ENCODE measurements at regions not wholly inside any gene's neighbourhood (a gene's known extent, or its start where the extent isn't known, plus 50 kb on each side); places are given as distances from the start of the nearest gene placed in this dataset.
A peak's percentile ranks its signal among the peaks of the same experiment; 100 is the strongest.

DNA sequence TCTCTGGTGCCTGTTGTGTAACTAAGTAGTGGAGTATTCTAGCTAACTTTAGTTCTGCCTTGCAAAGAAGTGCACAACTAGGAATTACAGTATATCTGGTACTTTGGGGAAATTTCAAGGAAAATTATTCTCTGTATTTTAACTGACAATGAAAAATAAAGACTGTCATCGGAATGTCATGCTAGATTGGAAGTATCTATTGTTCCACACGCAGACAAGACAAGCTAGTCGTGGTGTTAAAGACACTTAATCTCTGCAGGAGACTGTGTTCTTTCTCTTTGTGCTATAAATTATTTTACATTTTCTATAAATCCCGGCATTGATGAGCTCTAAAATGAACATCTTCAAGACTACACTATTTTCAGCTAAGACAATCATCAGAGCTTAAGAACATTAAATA lies 1068.8 kb upstream of the ADGRL4 start:
- Histone ChIP-seq H2AFZ (ENCODE audit: low read depth, low read length, severe bottlenecking) (peak overlapping the region; percentile 51), H3K27ac (ENCODE audit: low read depth, low read length) (no peak overlapping the region), H3K4me3 (ENCODE audit: insufficient read depth, low read length, poor library complexity, severe bottlenecking) (no peak overlapping the region), H3K4me2 (ENCODE audit: low read depth, low read length, poor library complexity, severe bottlenecking) (no peak overlapping the region), H3K79me2 (ENCODE audit: insufficient read depth, low read length) (no peaks in the 10 kb centered on the region), H4K20me1 (ENCODE audit: low read depth, low read length) (no peaks in the 10 kb centered on the region), H3K9ac (ENCODE audit: low read length) (no peak overlapping the region), H3K36me3 (ENCODE audit: low read length) (no peaks in the 10 kb centered on the region), H3K9me3 (ENCODE audit: insufficient read depth, low read length) (no peaks in the 10 kb centered on the region), H3K27me3 (ENCODE audit: low read length) (no peaks in the 10 kb centered on the region), H3K9me2 (replicated peaks; ENCODE audit: insufficient read depth, low read length) (no peaks in the 10 kb centered on the region), H3F3A (ENCODE audit: insufficient read depth) (0 out of 2 replicates have a peak, but pooled peaks cover 3% of the 10 kb centered on the region)
- TF ChIP-seq, protein P1, sequence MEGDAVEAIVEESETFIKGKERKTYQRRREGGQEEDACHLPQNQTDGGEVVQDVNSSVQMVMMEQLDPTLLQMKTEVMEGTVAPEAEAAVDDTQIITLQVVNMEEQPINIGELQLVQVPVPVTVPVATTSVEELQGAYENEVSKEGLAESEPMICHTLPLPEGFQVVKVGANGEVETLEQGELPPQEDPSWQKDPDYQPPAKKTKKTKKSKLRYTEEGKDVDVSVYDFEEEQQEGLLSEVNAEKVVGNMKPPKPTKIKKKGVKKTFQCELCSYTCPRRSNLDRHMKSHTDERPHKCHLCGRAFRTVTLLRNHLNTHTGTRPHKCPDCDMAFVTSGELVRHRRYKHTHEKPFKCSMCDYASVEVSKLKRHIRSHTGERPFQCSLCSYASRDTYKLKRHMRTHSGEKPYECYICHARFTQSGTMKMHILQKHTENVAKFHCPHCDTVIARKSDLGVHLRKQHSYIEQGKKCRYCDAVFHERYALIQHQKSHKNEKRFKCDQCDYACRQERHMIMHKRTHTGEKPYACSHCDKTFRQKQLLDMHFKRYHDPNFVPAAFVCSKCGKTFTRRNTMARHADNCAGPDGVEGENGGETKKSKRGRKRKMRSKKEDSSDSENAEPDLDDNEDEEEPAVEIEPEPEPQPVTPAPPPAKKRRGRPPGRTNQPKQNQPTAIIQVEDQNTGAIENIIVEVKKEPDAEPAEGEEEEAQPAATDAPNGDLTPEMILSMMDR (IDR thresholded peaks at IDR 0.05; ENCODE audit: insufficient read depth, low read length, poor library complexity, severe bottlenecking): no peak
- no peak for TF ChIP-seq EZH2phosphoT487 (conservative IDR thresholded peaks at IDR 0.05; ENCODE audit: low read length)

DNA sequence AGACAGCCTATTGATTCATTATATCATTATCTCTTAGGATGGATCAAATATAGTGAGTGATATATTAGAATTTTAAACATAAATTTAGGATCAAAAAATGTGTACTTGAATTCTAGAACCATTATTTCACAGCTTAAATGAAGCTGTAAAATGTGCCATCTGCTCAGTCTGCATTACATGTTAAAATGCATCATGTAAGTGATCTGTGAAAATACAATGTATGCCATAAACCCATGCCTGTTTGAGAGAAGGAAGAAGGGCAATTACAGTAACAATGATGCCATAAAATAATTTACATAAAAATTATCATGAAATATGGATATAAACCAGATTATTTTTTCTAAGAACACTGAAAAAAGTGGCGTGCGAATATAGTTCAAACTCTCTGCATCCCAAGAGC lies 1066.0 kb upstream of the ADGRL4 start:
- H3K4me2 ChIP-seq (ENCODE audit: low read depth, low read length, poor library complexity, severe bottlenecking): no peak overlapping the region
- H3K79me2 ChIP-seq (ENCODE audit: insufficient read depth, low read length): no peaks in the 10 kb centered on the region
- H3K9me2 ChIP-seq (replicated peaks; ENCODE audit: insufficient read depth, low read length): no peaks in the 10 kb centered on the region
- no peaks in the 10 kb centered on the region for H3K27me3 ChIP-seq (ENCODE audit: low read length)
- H3K9me3 ChIP-seq (ENCODE audit: insufficient read depth, low read length): no peaks in the 10 kb centered on the region
- H3K27ac ChIP-seq (ENCODE audit: low read depth, low read length): no peak overlapping the region
- no peak overlapping the region for H3K4me3 ChIP-seq (ENCODE audit: insufficient read depth, low read length, poor library complexity, severe bottlenecking)
- H3K9ac ChIP-seq (ENCODE audit: low read length): no peak overlapping the region
- H2AFZ ChIP-seq (ENCODE audit: low read depth, low read length, severe bottlenecking): no peak overlapping the region
- H4K20me1 ChIP-seq (ENCODE audit: low read depth, low read length): no peaks in the 10 kb centered on the region
- H3K36me3 ChIP-seq (ENCODE audit: low read length): no peaks in the 10 kb centered on the region
- no peak for TF ChIP-seq EZH2phosphoT487 (conservative IDR thresholded peaks at IDR 0.05; ENCODE audit: low read length)
- TF ChIP-seq, protein P1 (IDR thresholded peaks at IDR 0.05; ENCODE audit: insufficient read depth, low read length, poor library complexity, severe bottlenecking): no peak
- H3F3A ChIP-seq (ENCODE audit: insufficient read depth): 0 out of 2 replicates have a peak, but pooled peaks cover 3% of the 10 kb centered on the region

DNA sequence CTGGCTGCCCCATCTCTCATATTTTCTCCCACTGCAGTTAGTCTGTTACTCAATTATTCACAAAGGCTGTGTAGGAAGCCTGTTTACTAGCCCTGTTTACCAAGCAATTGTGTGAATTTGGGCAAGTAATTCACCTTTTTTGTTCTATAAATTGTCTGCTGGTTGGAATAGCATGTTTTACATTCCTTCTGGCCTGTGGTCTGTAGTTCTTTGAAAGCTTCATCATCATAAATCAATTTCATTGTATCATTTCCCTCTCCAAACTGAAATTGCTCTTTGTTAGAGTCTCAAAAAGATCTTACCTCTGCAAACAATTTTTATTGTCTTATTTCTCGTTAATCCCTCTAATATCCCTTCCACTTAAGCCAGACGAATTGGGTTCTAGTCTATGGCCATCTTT lies 1059.5 kb upstream of the ADGRL4 start:
- Histone ChIP-seq H3K9me3 (ENCODE audit: insufficient read depth, low read length) (no peaks in the 10 kb centered on the region), H2AFZ (ENCODE audit: low read depth, low read length, severe bottlenecking) (peak overlapping the region; percentile 72), H3K27me3 (ENCODE audit: low read length) (no peaks in the 10 kb centered on the region), H3K9me2 (replicated peaks; ENCODE audit: insufficient read depth, low read length) (no peaks in the 10 kb centered on the region), H3K4me2 (ENCODE audit: low read depth, low read length, poor library complexity, severe bottlenecking) (no peak overlapping the region), H3K4me3 (ENCODE audit: insufficient read depth, low read length, poor library complexity, severe bottlenecking) (no peak overlapping the region), H3K9ac (ENCODE audit: low read length) (no peak overlapping the region), H3K27ac (ENCODE audit: low read depth, low read length) (no peak overlapping the region), H3F3A (ENCODE audit: insufficient read depth) (no peaks in the 10 kb centered on the region), H3K36me3 (ENCODE audit: low read length) (no peaks in the 10 kb centered on the region), H3K79me2 (ENCODE audit: insufficient read depth, low read length) (no peaks in the 10 kb centered on the region), H4K20me1 (ENCODE audit: low read depth, low read length) (no peaks in the 10 kb centered on the region)
- TF ChIP-seq EZH2phosphoT487 (conservative IDR thresholded peaks at IDR 0.05; ENCODE audit: low read length): no peak
- TF ChIP-seq, protein P1 (IDR thresholded peaks at IDR 0.05; ENCODE audit: insufficient read depth, low read length, poor library complexity, severe bottlenecking): no peak

All from SU-DHL-6 (cell line).